ENCODE measurements at regions not wholly inside any gene's neighbourhood (a gene's known extent, or its start where the extent isn't known, plus 50 kb on each side); places are given as distances from the start of the nearest gene placed in this dataset.

DNA sequence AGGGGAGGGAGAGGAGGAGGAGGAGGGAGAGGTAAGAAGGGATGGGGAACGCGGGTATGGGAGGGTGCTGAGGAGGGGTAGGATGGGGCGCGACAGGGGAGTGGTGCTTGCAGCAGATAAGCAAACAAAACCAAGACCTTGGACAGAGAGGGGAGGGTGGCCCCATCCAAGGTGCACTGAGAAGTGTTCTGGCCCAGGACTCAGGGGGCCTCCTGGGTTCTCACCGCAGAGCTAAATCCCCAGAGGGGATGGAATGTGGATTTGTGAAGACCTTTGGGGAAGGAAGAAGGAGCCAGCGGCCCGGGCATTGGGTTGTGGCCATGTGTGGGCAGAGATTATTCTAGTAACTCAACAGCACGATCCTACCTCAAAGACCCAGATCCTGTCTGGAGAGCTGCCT, 90.9 kb upstream of the LINC01488 start:
- no peaks in the 10 kb centered on the region for H3K9me1 ChIP-seq (replicated peaks; ENCODE audit: control insufficient read depth, extremely low read depth, insufficient read depth, low read length)
- H3K4me2 ChIP-seq (ENCODE audit: insufficient read depth, low read length), result no peak overlapping the region
- no peak overlapping the region for H3K27ac ChIP-seq (ENCODE audit: insufficient read depth, low read depth, low read length)
- BruUV-seq (replicated peaks), result no TSS peak
- no peak overlapping the region for H3K9ac ChIP-seq (replicated peaks; ENCODE audit: extremely low read depth, insufficient read depth, low read length)
- H4K20me1 ChIP-seq (replicated peaks; ENCODE audit: control insufficient read depth, extremely low read depth, insufficient read depth, low read length), result no peaks in the 10 kb centered on the region
- TF ChIP-seq, protein P1, sequence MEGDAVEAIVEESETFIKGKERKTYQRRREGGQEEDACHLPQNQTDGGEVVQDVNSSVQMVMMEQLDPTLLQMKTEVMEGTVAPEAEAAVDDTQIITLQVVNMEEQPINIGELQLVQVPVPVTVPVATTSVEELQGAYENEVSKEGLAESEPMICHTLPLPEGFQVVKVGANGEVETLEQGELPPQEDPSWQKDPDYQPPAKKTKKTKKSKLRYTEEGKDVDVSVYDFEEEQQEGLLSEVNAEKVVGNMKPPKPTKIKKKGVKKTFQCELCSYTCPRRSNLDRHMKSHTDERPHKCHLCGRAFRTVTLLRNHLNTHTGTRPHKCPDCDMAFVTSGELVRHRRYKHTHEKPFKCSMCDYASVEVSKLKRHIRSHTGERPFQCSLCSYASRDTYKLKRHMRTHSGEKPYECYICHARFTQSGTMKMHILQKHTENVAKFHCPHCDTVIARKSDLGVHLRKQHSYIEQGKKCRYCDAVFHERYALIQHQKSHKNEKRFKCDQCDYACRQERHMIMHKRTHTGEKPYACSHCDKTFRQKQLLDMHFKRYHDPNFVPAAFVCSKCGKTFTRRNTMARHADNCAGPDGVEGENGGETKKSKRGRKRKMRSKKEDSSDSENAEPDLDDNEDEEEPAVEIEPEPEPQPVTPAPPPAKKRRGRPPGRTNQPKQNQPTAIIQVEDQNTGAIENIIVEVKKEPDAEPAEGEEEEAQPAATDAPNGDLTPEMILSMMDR (IDR thresholded peaks at IDR 0.05; ENCODE audit: extremely low read depth in 1 of 2, insufficient read depth in 1 of 2, low read depth in 1 of 2, low read length in 2 of 2), result no peak
- TF ChIP-seq POLR2A (IDR thresholded peaks at IDR 0.05; ENCODE audit: low read depth, low read length) (no peak), POLR2AphosphoS5 (IDR thresholded peaks at IDR 0.05; ENCODE audit: insufficient read depth, low read depth, low read length) (no peak), EZH2 (IDR thresholded peaks at IDR 0.05; ENCODE audit: borderline replicate concordance, low read depth, low read length, severe bottlenecking) (no peak), FOS (IDR thresholded peaks at IDR 0.05; ENCODE audit: borderline replicate concordance, insufficient read depth, low read length) (no peak), JUN (IDR thresholded peaks at IDR 0.05; ENCODE audit: borderline replicate concordance, insufficient read depth, insufficient read length, low read depth) (no peak), GATA2 (IDR thresholded peaks at IDR 0.05; ENCODE audit: insufficient read depth, insufficient read length, low read depth, low read length) (no peak), MYC (IDR thresholded peaks at IDR 0.05; ENCODE audit: low read depth, low read length) (no peak)
- TF ChIP-seq, protein P2, sequence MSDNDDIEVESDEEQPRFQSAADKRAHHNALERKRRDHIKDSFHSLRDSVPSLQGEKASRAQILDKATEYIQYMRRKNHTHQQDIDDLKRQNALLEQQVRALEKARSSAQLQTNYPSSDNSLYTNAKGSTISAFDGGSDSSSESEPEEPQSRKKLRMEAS (IDR thresholded peaks at IDR 0.05; ENCODE audit: insufficient read depth, insufficient read length), result no peak
- DNase-seq (ENCODE audit: low read depth, low spot score) (no peak), FAIRE-seq (no peak)
- no peak overlapping the region for H2AFZ ChIP-seq (ENCODE audit: low read depth, low read length)
- ChIA-PET CTCF (no interaction called here), POLR2A (no interaction called here)
- H3K4me3 ChIP-seq (replicated peaks in 1 of 3; ENCODE audit: insufficient read depth in 1 of 3, low read depth in 1 of 3, low read length in 3 of 3), result no peak overlapping the region
- no peaks in the 10 kb centered on the region for H3K27me3 ChIP-seq (ENCODE audit: control insufficient read depth in 2 of 2, insufficient read depth in 2 of 2, low read length in 2 of 2)
- dilution Hi-C loops (cut with MboI; ENCODE audit: extremely low pct_ligation_motif_present, low sequenced_read_pairs) (no loop called here), intact Hi-C loops (cut with micrococcal nuclease) (no loop called here)
- H3K36me3 ChIP-seq (ENCODE audit: control insufficient read depth in 2 of 2, extremely low read depth in 1 of 2, insufficient read depth in 2 of 2, low read length in 2 of 2), result no peaks in the 10 kb centered on the region
- peaks cover 4% of the 10 kb centered on the region for H3K4me1 ChIP-seq (ENCODE audit: control insufficient read depth, extremely low read depth, insufficient read depth, low read length)
- no peaks in the 10 kb centered on the region for H3K79me2 ChIP-seq (ENCODE audit: control insufficient read depth, insufficient read depth, low read length)
- no peaks in the 10 kb centered on the region for H3K9me3 ChIP-seq (replicated peaks; ENCODE audit: control insufficient read depth, insufficient read depth, low read length)
